NCI-H2107 treated with DMSO at 0.1 percent for 48 hours (cell line): ENCODE measurements at regions not wholly inside any gene's neighbourhood (a gene's known extent, or its start where the extent isn't known, plus 50 kb on each side); places are given as distances from the start of the nearest gene placed in this dataset.
"Not testable (repeated sequence)": the region's sequence is repeated elsewhere in the genome, so short reads cannot be mapped to it uniquely, and the experiment has no call there.

ENCODE experiments used
- DNase-seq: peaks from one replicate; lab custom pipeline; 2025; ENCODE audit not compliant: unreplicated experiment; lab: John Stamatoyannopoulos, UW

DNA sequence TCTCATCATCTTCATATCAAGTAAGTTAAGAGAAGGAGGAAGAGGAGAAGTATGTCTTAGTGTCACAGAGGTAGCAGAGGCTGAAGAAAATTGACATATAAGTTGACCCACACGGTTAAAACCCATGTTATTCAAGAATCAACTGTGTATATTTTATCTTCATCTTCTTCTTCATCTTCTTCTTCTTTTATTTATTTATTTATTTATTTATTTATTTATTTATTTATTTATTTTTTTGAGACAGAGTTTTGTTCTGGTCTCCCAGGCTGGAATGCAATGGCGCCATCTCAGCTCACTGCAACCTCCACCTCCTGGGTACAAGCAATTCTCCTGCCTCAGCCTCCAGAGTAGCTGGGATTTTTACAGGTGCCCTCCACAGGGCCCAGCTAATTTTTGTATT lies 1242.3 kb upstream of the RAG2 start:
- DNase-seq: not testable (repeated sequence)

DNA sequence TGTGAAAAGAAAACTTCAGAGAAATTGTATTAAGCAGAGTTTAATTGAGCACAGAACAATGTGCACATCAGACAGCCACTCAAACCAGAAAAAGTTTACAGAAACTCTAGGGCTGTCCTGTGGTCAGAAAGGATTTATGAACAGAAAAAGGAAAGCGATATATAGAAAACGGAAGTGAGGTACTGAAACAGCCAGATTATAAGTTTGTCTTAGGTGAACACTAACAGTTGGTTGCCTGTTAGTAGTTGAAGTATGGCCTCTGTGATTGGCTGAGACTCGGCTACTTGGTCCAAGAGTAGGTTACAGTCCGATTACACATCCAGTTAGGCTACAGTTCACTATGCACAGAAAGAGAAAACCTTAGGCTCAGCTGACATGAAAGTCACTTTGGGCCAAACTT lies 1232.5 kb upstream of the RAG2 start:
- no peak for DNase-seq

DNA sequence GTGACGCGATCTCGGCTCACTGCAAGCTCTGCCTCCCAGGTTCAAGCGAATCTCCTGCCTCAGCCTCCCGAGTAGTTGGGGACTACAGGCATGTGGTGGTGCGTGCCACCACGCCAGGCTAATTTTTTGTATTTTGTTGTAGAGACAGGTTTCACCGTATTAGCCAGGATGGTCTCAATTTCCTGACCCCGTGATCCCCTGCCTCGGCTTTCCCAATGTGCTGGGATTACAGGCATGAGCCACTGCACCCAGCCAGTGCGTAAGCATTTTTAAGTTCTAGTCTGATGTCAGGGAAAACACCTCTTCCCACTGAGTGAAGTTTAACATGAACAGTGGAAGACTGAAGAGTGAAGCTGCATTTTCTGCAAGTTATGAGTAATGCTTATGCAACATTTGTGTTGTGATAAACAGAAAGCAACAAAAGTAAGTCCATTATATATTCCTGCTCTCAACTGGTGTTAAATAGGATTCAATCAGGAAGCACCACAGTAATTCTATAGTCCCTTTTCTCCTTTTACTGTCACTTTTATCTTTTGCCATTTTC lies 1219.8 kb upstream of the RAG2 start:
- no peak for DNase-seq

DNA sequence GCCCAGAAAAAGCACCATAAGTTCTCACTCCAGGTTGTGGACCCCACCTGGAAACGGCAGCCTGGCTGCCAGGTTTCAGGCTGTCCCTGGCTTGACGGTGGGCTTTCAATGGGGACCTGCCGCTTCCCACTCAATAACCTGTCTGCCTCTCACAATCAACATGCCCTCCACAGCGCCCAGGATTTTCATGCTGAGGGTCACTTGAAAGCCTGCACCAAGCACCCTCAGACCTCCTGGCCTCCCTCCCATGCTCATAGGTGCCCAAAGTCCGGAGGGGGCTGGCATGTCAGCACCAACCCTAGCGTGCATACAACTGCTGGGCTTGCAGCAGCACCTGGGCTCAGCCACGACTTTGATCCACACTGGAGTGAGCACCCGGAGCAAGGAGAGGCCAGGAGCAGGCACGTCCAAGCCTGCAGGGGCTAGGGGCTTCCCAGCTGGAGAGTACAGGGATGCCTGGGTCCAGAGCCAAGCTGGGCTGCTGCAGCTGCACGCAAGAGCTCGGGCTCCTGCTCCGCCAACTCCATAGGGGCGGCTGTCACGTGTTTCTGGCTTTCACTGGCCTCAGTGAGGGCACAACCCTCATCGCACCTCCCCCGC lies 1214.3 kb upstream of the RAG2 start:
- DNase-seq: no peak

GRCh38 chr11:37811349-37811748 lies 1213.3 kb upstream of the RAG2 start:
- no peak for DNase-seq

GRCh38 chr11:37804666-37805065 lies 1206.6 kb upstream of the RAG2 start:
- DNase-seq: no peak

DNA sequence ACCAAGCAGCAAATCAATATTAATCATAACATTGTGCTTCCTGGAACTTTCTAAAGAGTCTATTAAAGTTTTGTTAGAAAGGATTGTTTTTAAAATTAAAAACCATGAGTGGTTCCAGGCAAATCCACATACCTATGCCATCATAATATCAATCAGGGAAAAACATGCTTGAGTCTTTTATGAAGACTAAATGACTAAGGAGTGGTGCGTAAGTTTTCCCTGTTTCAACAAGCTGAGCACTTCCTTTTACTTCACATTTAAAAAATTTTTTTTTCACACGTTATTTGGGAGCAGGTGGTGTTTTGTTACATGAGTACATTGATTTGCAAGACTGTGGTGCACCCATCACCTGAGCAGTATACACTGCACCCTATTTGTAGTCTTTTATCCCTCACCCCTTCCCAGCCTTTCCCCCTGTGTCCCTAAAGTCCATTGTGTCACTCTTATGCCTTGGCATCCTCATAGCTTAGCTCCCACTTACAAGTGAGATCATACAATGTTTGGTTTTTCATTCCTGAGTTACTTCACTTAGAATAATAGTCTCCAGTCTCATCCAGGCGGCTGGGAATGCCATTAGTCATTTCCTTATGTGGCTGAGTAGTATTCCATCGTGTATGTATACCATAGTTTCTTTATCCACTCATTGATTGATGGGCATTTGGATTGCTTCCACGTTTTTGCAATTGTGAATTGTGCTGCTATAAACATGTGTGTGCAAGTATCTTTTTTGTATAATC lies 1190.3 kb upstream of the RAG2 start:
- no peak for DNase-seq

DNA sequence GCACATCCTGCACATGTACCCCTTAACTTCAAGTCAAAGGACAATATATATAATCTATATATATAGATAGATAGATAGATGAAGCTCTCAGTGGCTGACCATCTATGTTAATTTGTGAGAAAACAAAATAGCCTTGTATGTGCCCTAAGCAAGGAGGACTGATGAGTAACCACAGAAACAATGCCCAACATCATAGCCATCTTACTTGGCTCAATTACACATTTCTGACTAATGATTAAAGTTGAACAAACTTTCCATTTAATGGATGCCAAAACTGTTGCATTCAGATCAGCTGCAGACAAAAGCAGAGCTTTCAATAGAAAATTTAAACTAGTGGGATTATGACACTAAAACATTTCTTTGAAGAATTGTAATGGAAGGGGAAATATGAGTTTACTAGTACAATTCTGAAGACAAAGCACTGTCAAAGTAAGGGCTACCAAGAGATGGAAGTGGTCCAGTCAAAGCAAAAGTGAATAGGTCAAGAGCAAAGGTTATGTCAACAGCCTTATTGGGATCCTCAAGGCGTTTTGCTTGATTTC lies 1188.2 kb upstream of the RAG2 start:
- no peak for DNase-seq

DNA sequence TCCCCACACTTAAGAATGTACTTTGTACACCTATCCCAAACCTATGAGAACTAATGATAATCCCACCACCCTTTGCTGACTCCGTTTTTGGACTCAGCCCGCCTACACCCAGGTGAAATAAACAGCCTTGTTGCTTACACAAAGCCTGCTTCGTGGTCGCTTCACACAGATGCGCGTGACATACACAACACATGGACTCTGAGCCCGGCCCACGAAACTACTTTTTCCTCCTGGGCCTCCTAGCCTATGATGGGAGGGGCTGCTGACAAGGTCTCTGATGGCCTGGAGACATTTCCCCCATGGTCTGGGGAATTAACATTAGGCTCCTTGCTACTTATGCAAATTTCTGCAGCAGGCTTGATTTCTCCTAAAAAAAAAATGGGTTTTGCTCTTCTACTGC lies 1176.4 kb upstream of the RAG2 start:
- DNase-seq: no peak

- no peak for DNase-seq
Measured at GRCh38 chr11:37770145-37770544, 1172.1 kb upstream of the RAG2 start.

DNA sequence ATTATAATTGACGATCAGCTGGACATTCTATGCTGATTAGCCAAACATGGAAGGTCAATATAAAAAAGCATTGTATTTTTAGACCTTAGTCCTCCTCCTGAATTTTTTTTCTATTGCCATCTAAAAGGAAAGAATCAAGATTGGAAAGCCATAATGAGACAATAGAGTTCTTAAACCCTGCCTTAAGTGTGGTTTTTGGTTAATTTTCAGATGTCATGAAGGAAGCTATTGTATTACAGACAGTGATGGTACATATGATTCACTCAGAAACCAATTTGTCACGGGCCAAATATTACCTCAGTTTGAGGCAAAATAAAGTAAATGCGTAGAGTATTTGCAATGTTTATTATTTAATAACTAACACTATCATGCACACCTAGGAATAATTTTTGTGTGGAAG lies 1164.0 kb upstream of the RAG2 start:
- no peak for DNase-seq

- no peak for DNase-seq
Measured at GRCh38 chr11:37755521-37755920, 1157.5 kb upstream of the RAG2 start.

- no peak for DNase-seq
Measured at GRCh38 chr11:37748641-37749040, 1150.6 kb upstream of the RAG2 start.

- DNase-seq: no peak
Measured at GRCh38 chr11:37747121-37747520, 1149.1 kb upstream of the RAG2 start.

- DNase-seq: no peak
Measured at GRCh38 chr11:37727371-37727770, 1129.3 kb upstream of the RAG2 start.

DNA sequence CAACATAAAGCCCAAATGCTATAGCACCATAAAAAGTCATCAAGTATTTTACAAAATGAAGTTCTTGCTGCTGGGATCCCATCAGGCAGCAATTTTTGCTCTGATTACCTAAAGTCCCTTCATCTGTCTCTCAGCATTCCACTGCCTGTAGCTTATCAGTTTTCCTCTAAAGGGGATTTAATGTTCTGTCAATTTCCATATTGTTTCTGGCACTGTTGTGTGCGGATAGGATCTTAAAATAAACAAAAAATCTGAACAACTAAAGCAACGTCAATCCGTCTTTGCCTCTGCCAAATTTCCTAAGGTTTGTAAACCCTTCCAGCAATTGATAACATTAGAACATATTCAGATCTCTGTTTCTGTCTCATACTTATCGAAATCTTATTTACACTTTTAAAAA lies 1126.3 kb upstream of the RAG2 start:
- DNase-seq: no peak

GRCh38 chr11:37721485-37721884 lies 1123.4 kb upstream of the RAG2 start:
- no peak for DNase-seq

GRCh38 chr11:37718431-37718999 lies 1120.5 kb upstream of the RAG2 start:
- no peak for DNase-seq

DNA sequence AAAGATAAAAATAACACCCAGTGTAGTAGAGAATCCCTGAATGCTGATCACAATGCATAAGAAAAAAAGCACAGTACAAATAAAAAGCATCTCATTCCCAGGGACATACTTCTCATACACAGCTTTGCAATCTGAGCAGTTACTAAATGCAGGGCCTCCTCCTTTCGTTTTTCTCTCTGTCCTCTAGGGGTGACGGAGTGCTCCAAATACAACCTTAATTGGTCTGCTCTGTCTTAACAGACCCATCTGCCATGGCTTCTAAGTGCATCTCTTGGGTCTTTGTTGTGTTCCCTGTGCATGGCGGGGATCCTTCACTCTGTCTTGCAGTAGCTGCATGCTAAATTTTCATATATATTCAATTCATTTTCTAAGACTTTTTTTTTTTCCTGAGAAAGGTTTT lies 1114.2 kb upstream of the RAG2 start:
- DNase-seq: peak; percentile 2

DNA sequence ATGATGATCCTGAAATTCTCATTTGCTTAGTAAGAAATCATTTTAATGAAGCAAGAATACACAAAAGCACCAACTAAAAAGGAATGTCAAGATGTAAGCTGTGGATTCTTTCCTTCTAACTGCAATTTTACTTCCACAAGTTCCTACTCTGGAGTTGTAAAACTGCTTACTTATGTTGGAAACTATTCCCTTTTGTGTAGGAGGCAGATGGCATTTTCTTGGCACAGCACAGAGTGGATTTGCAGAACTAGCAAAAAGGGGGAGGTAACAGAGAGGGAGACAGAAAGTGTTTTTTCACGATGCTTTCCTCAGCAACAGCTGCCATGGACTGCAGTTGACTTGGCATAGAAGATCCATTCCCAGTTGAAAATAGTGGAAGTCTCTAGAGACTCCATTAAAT lies 1112.0 kb upstream of the RAG2 start:
- DNase-seq: no peak

- DNase-seq: no peak
Measured at GRCh38 chr11:37704791-37705190, 1106.8 kb upstream of the RAG2 start.

DNA sequence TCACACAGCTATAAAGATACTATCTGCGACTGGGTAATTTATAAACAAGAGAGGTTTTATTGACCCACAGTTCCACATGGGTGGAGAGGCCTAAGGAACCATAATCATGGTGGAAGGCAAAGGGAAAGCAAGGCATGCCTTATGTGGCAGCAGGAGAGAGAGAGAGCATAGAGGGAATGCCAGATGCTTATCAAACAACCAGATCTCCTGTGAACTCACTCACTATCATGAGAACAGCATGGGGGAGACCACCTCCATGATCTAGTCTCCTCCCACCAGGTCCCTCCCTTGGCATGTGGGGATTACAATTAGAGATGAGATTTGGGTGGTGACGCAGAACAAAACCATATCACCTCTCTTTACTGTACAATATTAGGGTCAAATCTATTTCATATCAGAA lies 1101.6 kb upstream of the RAG2 start:
- DNase-seq: no peak
